Neural crest cell (in vitro differentiated cells): ENCODE measurements at regions not wholly inside any gene's neighbourhood (a gene's known extent, or its start where the extent isn't known, plus 50 kb on each side); places are given as distances from the start of the nearest gene placed in this dataset.

ENCODE experiments used
- DNase-seq: peaks from one replicate; pipeline ENCODE4 v3.0.0; 2021; ENCODE audit warnings: low read depth, mixed read lengths, low spot score
- H3K27ac Mint-ChIP-seq: one replicate; pipeline ENCODE4 v1.8.0; 2021; ENCODE audit warnings: mild to moderate bottlenecking, mixed read lengths; ENCODE audit not compliant: unreplicated experiment
- H3K27me3 Mint-ChIP-seq: 2 replicates; pipeline ENCODE4 v1.8.0; 2021; ENCODE audit warnings: low read depth, mild to moderate bottlenecking, mixed read lengths
- H3K36me3 Mint-ChIP-seq: 2 replicates; pipeline ENCODE4 v1.8.0; 2021; ENCODE audit warnings: low read depth, mild to moderate bottlenecking, mixed read lengths
- H3K4me1 Mint-ChIP-seq: 2 replicates; pipeline ENCODE4 v1.8.0; 2021; ENCODE audit warnings: mixed read lengths
- H3K4me3 Mint-ChIP-seq: one replicate; pipeline ENCODE4 v1.8.0; 2021; ENCODE audit warnings: mild to moderate bottlenecking, mixed read lengths
- H3K9me3 Mint-ChIP-seq: 2 replicates; pipeline ENCODE4 v1.8.0; 2021; ENCODE audit warnings: mixed read lengths
- CTCF ChIP-seq: fragments of 200-600 bp; sonication (generic); conservative IDR thresholded peaks from 2 replicates; pipeline ENCODE4 v1.5.0; 2021; ENCODE audit warnings: antibody characterized with exemption, mild to moderate bottlenecking

- TF ChIP-seq CTCF = no peak
- Mint-ChIP-seq H3K27me3 (no peaks in the 10 kb centered on the region), H3K9me3 (peaks cover under 1% of the 10 kb centered on the region), H3K4me3 (peak overlapping the region; percentile 6), H3K4me1 (peaks cover 64% of the 10 kb centered on the region), H3K27ac (peak overlapping the region; percentile 30), H3K36me3 (no peaks in the 10 kb centered on the region)
- DNase-seq = no peak
Observed at GRCh38 chr13:30022796-30023195, 172.4 kb upstream of the UBL3 start.

- Mint-ChIP-seq H3K9me3 (peaks cover 5% of the 10 kb centered on the region), H3K27ac (no peak overlapping the region), H3K27me3 (no peaks in the 10 kb centered on the region), H3K36me3 (no peaks in the 10 kb centered on the region), H3K4me1 (peaks cover 66% of the 10 kb centered on the region), H3K4me3 (no peak overlapping the region)
- DNase-seq = no peak
- no peak for TF ChIP-seq CTCF
Observed at GRCh38 chr13:30022256-30022655, 171.8 kb upstream of the UBL3 start.

GRCh38 chr13:30021611-30022010, 171.2 kb upstream of the UBL3 start:
- no peak for TF ChIP-seq CTCF
- Mint-ChIP-seq H3K4me1 (peaks cover 63% of the 10 kb centered on the region), H3K9me3 (peaks cover 5% of the 10 kb centered on the region)

GRCh38 chr13:30020726-30021312, 170.4 kb upstream of the UBL3 start:
- peaks cover 58% of the 10 kb centered on the region for H3K4me1 Mint-ChIP-seq
- no peak overlapping the region for H3K27ac Mint-ChIP-seq
- no peaks in the 10 kb centered on the region for H3K36me3 Mint-ChIP-seq
- peaks cover 5% of the 10 kb centered on the region for H3K9me3 Mint-ChIP-seq
- no peak overlapping the region for H3K4me3 Mint-ChIP-seq
- no peak for DNase-seq
- TF ChIP-seq CTCF = no peak
- no peaks in the 10 kb centered on the region for H3K27me3 Mint-ChIP-seq

More at GRCh38 chr13:30021611-30022010, 171.2 kb upstream of the UBL3 start:
- no peak for DNase-seq
- Mint-ChIP-seq H3K36me3 (no peaks in the 10 kb centered on the region), H3K4me3 (peak overlapping the region; percentile 3), H3K27ac (peak overlapping the region; percentile 21), H3K27me3 (no peaks in the 10 kb centered on the region)

- H3K4me3 Mint-ChIP-seq = peak overlapping the region; percentile 21
Observed at GRCh38 chr13:30019648-30020626, 169.5 kb upstream of the UBL3 start.

More at GRCh38 chr13:30019648-30020626, 169.5 kb upstream of the UBL3 start:
- no peaks in the 10 kb centered on the region for H3K27me3 Mint-ChIP-seq
- H3K4me1 Mint-ChIP-seq = peaks cover 57% of the 10 kb centered on the region
- H3K27ac Mint-ChIP-seq = peak overlapping the region; percentile 57
- H3K36me3 Mint-ChIP-seq = no peaks in the 10 kb centered on the region
- no peak for TF ChIP-seq CTCF
- H3K9me3 Mint-ChIP-seq = peaks cover 5% of the 10 kb centered on the region
- no peak for DNase-seq
